ENCODE measurements at regions not wholly inside any gene's neighbourhood (a gene's known extent, or its start where the extent isn't known, plus 50 kb on each side); places are given as distances from the start of the nearest gene placed in this dataset.

DNA sequence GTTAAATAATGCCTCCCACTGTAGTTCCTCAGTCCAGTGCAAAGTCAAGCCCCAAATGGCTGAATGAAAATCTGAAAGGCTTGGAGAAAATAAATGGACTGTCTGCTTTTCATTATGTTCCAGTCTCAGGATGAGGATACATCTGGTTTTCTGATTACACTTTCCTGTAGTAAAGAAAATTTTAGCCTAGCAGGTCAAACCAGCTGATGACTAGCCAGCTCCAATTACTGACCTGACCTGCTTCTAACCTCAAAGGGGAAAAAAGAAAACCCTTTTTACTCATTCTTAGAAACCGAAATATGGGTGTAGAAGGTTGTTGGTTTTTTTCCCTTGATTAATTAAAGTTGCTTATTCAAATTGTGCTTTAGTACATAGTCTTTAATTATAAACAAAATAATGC, 418.4 kb downstream of the EFNB2 start:
- no peak for TF ChIP-seq EZH2 (IDR thresholded peaks at IDR 0.05; ENCODE audit: borderline replicate concordance, low read length)
- TF ChIP-seq, protein P1, sequence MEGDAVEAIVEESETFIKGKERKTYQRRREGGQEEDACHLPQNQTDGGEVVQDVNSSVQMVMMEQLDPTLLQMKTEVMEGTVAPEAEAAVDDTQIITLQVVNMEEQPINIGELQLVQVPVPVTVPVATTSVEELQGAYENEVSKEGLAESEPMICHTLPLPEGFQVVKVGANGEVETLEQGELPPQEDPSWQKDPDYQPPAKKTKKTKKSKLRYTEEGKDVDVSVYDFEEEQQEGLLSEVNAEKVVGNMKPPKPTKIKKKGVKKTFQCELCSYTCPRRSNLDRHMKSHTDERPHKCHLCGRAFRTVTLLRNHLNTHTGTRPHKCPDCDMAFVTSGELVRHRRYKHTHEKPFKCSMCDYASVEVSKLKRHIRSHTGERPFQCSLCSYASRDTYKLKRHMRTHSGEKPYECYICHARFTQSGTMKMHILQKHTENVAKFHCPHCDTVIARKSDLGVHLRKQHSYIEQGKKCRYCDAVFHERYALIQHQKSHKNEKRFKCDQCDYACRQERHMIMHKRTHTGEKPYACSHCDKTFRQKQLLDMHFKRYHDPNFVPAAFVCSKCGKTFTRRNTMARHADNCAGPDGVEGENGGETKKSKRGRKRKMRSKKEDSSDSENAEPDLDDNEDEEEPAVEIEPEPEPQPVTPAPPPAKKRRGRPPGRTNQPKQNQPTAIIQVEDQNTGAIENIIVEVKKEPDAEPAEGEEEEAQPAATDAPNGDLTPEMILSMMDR (IDR thresholded peaks at IDR 0.05; ENCODE audit: low read length), result no peak
